OCI-LY3 (cell line): ENCODE measurements at regions not wholly inside any gene's neighbourhood (a gene's known extent, or its start where the extent isn't known, plus 50 kb on each side); places are given as distances from the start of the nearest gene placed in this dataset.

Source experiments
- H2AFZ ChIP-seq: fragments of 200-600, 300-600 bp; shearing (Covaris generic); 2 replicates; pipeline ENCODE4 v1.6.0; 2014; ENCODE audit warnings: antibody characterized with exemption, low read depth, low read length
- H3K27ac ChIP-seq: fragments of 200-600, 300-600 bp; sonication (generic); 2 replicates; pipeline ENCODE4 v1.5.1; 2014; ENCODE audit warnings: mild to moderate bottlenecking, low read length, moderate library complexity, mixed read lengths
- H3K27me3 ChIP-seq: fragments of 200-600, 300-600 bp; sonication (generic); 2 replicates; pipeline ENCODE4 v1.6.1; 2014; ENCODE audit warnings: low read depth, low read length, mixed read lengths
- H3K36me3 ChIP-seq: fragments of 200-600, 300-600 bp; sonication (generic); replicated peaks from 2 replicates; pipeline ENCODE3; 2014; ENCODE audit warnings: low read depth, low read length, mixed read lengths
- H3K4me1 ChIP-seq: fragments of 300-600, 200-600 bp; sonication (generic); 2 replicates; pipeline ENCODE4 v1.6.1; 2014; ENCODE audit warnings: low read length, mixed read lengths
- H3K4me2 ChIP-seq: fragments of 200-600, 300-600 bp; sonication (generic); 2 replicates; pipeline ENCODE4 v1.6.1; 2014; ENCODE audit warnings: low read length, mixed read lengths
- H3K4me3 ChIP-seq: fragments of 300-600, 200-600 bp; sonication (generic); 2 replicates; pipeline ENCODE4 v1.5.1; 2014; ENCODE audit warnings: antibody characterized with exemption, mild to moderate bottlenecking, low read length, moderate library complexity
- H3K79me2 ChIP-seq: fragments of 300-600, 200-600 bp; shearing (Covaris generic); 2 replicates; pipeline ENCODE4 v1.6.1; 2014; ENCODE audit warnings: mild to moderate bottlenecking, low read length, mixed read lengths
- H3K9ac ChIP-seq: fragments of 300-600, 200-600 bp; shearing (Covaris generic); 2 replicates; pipeline ENCODE4 v1.6.0; 2014; ENCODE audit warnings: mild to moderate bottlenecking, low read length, moderate library complexity
- H3K9me3 ChIP-seq: fragments of 200-600, 300-600 bp; shearing (Covaris generic); 2 replicates; pipeline ENCODE4 v1.6.1; 2014; ENCODE audit warnings: low read length, mixed read lengths; ENCODE audit not compliant: insufficient read depth
- H4K20me1 ChIP-seq: fragments of 200-600, 300-600 bp; sonication (generic); 2 replicates; pipeline ENCODE4 v1.6.1; 2016; ENCODE audit warnings: low read length, mixed read lengths; ENCODE audit not compliant: insufficient read depth
- EZH2phosphoT487 ChIP-seq: fragments of 200-600 bp; shearing (Covaris generic); IDR thresholded peaks from 2 replicates; pipeline ENCODE4 v1.6.1; 2018; ENCODE audit warnings: antibody characterized with exemption, mixed run types, low read depth
- TF ChIP-seq, protein P1 (sequence below): fragments of 200-600, 300-600 bp; sonication (generic); IDR thresholded peaks from 2 replicates; pipeline ENCODE4 v1.5.1; 2014; ENCODE audit warnings: antibody characterized with exemption, low read length, low read depth

GRCh38 chr16:82236875-82237274 lies 66.9 kb upstream of the MPHOSPH6 start:
- TF ChIP-seq EZH2phosphoT487, result no peak
- TF ChIP-seq, protein P1, sequence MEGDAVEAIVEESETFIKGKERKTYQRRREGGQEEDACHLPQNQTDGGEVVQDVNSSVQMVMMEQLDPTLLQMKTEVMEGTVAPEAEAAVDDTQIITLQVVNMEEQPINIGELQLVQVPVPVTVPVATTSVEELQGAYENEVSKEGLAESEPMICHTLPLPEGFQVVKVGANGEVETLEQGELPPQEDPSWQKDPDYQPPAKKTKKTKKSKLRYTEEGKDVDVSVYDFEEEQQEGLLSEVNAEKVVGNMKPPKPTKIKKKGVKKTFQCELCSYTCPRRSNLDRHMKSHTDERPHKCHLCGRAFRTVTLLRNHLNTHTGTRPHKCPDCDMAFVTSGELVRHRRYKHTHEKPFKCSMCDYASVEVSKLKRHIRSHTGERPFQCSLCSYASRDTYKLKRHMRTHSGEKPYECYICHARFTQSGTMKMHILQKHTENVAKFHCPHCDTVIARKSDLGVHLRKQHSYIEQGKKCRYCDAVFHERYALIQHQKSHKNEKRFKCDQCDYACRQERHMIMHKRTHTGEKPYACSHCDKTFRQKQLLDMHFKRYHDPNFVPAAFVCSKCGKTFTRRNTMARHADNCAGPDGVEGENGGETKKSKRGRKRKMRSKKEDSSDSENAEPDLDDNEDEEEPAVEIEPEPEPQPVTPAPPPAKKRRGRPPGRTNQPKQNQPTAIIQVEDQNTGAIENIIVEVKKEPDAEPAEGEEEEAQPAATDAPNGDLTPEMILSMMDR, result no peak

DNA sequence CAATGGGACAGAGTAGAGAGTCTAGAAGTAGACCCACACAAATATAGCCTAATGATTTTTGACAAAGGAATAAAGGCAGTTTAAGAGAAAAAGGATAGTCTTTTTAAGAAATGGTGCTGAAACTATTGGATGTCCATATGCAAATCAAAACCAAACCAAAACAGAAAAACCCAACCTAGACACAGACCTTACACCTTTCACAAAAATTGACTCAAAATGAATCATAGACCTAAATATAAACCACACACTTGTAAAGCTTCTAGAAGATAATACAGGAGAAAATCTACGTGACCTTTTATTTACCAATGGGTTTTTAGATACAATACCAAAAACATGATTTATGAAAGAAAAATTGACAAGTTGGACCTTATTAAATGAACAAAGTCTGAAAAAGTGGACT lies 66.4 kb upstream of the MPHOSPH6 start:
- Histone ChIP-seq H3K27me3 (peaks cover 41% of the 10 kb centered on the region), H3K4me2 (no peak overlapping the region), H3K27ac (no peak overlapping the region), H3K9ac (no peak overlapping the region), H2AFZ (no peak overlapping the region), H3K79me2 (no peaks in the 10 kb centered on the region), H3K4me3 (no peak overlapping the region), H4K20me1 (no peaks in the 10 kb centered on the region), H3K9me3 (no peaks in the 10 kb centered on the region), H3K36me3 (no peaks in the 10 kb centered on the region), H3K4me1 (peaks cover 9% of the 10 kb centered on the region; the same call in 1 of the 2 replicates)
- no peak for TF ChIP-seq EZH2phosphoT487
- TF ChIP-seq, protein P1, result no peak

More at GRCh38 chr16:82236875-82237274, 66.9 kb upstream of the MPHOSPH6 start:
- Histone ChIP-seq H3K4me1 (peaks cover 9% of the 10 kb centered on the region; the same call in 1 of the 2 replicates), H2AFZ (no peak overlapping the region), H3K27ac (no peak overlapping the region), H3K9me3 (no peaks in the 10 kb centered on the region), H3K4me3 (no peak overlapping the region), H3K9ac (no peak overlapping the region), H3K79me2 (no peaks in the 10 kb centered on the region), H3K4me2 (no peak overlapping the region), H3K27me3 (peaks cover 41% of the 10 kb centered on the region), H3K36me3 (no peaks in the 10 kb centered on the region), H4K20me1 (no peaks in the 10 kb centered on the region)

- Histone ChIP-seq H3K9ac (no peak overlapping the region), H3K4me2 (no peak overlapping the region), H3K27ac (no peak overlapping the region), H3K36me3 (no peaks in the 10 kb centered on the region), H3K9me3 (no peaks in the 10 kb centered on the region), H3K4me1 (peaks cover 9% of the 10 kb centered on the region; the same call in 1 of the 2 replicates), H3K79me2 (no peaks in the 10 kb centered on the region), H4K20me1 (no peaks in the 10 kb centered on the region), H2AFZ (no peak overlapping the region), H3K4me3 (no peak overlapping the region), H3K27me3 (peaks cover 25% of the 10 kb centered on the region)
- TF ChIP-seq, protein P1, result no peak
- no peak for TF ChIP-seq EZH2phosphoT487
Observed at GRCh38 chr16:82232806-82233205, 62.8 kb upstream of the MPHOSPH6 start.

DNA sequence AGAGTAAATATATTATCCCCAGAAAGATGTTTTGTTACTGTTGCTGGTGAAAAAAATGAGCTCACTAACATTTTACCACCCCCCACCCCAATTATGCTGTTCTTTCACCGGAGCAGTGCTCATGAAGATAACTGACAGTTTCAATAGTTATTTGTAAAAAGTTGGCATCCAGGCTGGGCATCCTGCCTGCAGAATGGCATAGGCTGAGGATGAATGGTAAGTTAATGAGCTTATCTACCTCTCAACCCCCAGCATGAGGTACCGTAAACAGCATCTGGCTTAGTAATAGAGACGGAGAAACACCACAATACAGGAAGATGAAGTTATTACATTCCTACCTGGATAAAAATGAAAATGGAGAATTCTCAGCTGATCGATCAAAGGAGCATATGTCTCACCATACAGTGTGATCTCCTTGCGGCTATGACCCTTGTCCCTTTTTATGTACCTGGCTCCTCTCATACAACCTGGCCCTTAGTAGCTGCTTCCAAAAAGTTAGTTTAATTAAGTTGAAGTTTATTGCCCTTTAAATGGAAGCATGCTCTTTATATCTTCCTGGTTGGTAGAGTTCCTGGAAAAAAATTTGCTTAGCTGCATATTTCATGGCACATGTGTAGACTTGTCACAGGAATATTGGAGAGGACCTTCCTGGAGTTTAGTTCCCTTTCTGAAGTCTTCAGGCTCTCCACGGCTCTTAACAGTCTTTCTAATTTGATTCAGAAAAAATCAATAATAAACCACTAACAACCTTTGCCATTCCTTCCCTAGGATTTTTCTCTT lies 61.2 kb upstream of the MPHOSPH6 start:
- no peaks in the 10 kb centered on the region for H3K9me3 ChIP-seq
- H3K79me2 ChIP-seq, result no peaks in the 10 kb centered on the region
- H3K4me2 ChIP-seq, result no peak overlapping the region
- H2AFZ ChIP-seq, result no peak overlapping the region
- H3K9ac ChIP-seq, result no peak overlapping the region
- peaks cover 15% of the 10 kb centered on the region for H3K27me3 ChIP-seq
- no peak overlapping the region for H3K27ac ChIP-seq
- H4K20me1 ChIP-seq, result no peaks in the 10 kb centered on the region
- TF ChIP-seq, protein P1, result no peak
- no peak for TF ChIP-seq EZH2phosphoT487
- no peaks in the 10 kb centered on the region for H3K36me3 ChIP-seq
- H3K4me1 ChIP-seq, result 0 out of 2 replicates have a peak, but pooled peaks cover under 1% of the 10 kb centered on the region
- H3K4me3 ChIP-seq, result no peak overlapping the region
